MG63 (cell line): ENCODE measurements at regions not wholly inside any gene's neighbourhood (a gene's known extent, or its start where the extent isn't known, plus 50 kb on each side); places are given as distances from the start of the nearest gene placed in this dataset.
"Not testable (repeated sequence)": the region's sequence is repeated elsewhere in the genome, so short reads cannot be mapped to it uniquely, and the experiment has no call there.

Experiments
- DNase-seq: peaks from one replicate; pipeline ENCODE4 v3.0.0-alpha.2; 2020
- H3K27me3 ChIP-seq: fragments of 250-450 bp; sonication (Bioruptor Pico); 2 replicates; pipeline ENCODE4 v1.5.1; 2020; ENCODE audit warnings: mild to moderate bottlenecking, moderate library complexity
- H3K36me3 ChIP-seq: fragments of 250-450 bp; sonication (Bioruptor Pico); 2 replicates; pipeline ENCODE4 v1.5.1; 2020; ENCODE audit warnings: mild to moderate bottlenecking, moderate library complexity
- H3K4me3 ChIP-seq: fragments of 250-450 bp; sonication (Bioruptor Pico); 2 replicates; pipeline ENCODE4 v1.5.1; 2020; ENCODE audit warnings: mild to moderate bottlenecking, moderate library complexity
- H3K9me3 ChIP-seq: fragments of 250-450 bp; sonication (Bioruptor Pico); 2 replicates; pipeline ENCODE4 v1.5.1; 2020; ENCODE audit warnings: mild to moderate bottlenecking, moderate library complexity

- not testable (repeated sequence) for H3K27me3 ChIP-seq, H3K9me3 ChIP-seq, H3K36me3 ChIP-seq, H3K4me3 ChIP-seq, DNase-seq
These were observed 1203.6 kb downstream of the DSC3 start for GRCh38 chr18:29838961-29839360.

- Histone ChIP-seq H3K9me3 (no peaks in the 10 kb centered on the region), H3K27me3 (no peaks in the 10 kb centered on the region), H3K4me3 (no peak overlapping the region), H3K36me3 (no peaks in the 10 kb centered on the region)
- no peak for DNase-seq
These were observed 1204.0 kb downstream of the DSC3 start for GRCh38 chr18:29838556-29838955.

GRCh38 chr18:29823671-29824070 lies 1218.9 kb downstream of the DSC3 start:
- H3K36me3 ChIP-seq: no peaks in the 10 kb centered on the region
- no peaks in the 10 kb centered on the region for H3K9me3 ChIP-seq
- H3K27me3 ChIP-seq: no peaks in the 10 kb centered on the region
- H3K4me3 ChIP-seq: no peak overlapping the region
- DNase-seq: no peak

GRCh38 chr18:29821544-29821943 lies 1221.0 kb downstream of the DSC3 start:
- Histone ChIP-seq H3K4me3 (no peak overlapping the region), H3K9me3 (no peaks in the 10 kb centered on the region), H3K27me3 (no peaks in the 10 kb centered on the region), H3K36me3 (no peaks in the 10 kb centered on the region)
- no peak for DNase-seq

GRCh38 chr18:29811519-29811918 lies 1231.0 kb downstream of the DSC3 start:
- Histone ChIP-seq H3K36me3 (no peaks in the 10 kb centered on the region), H3K9me3 (no peaks in the 10 kb centered on the region), H3K27me3 (no peaks in the 10 kb centered on the region), H3K4me3 (no peak overlapping the region)
- no peak for DNase-seq

GRCh38 chr18:29780816-29781215 lies 1261.7 kb downstream of the DSC3 start:
- DNase-seq: no peak
- no peak overlapping the region for H3K4me3 ChIP-seq
- H3K9me3 ChIP-seq: no peaks in the 10 kb centered on the region
- no peaks in the 10 kb centered on the region for H3K27me3 ChIP-seq
- no peaks in the 10 kb centered on the region for H3K36me3 ChIP-seq

GRCh38 chr18:29779096-29779495 lies 1263.4 kb downstream of the DSC3 start:
- H3K27me3 ChIP-seq: no peaks in the 10 kb centered on the region
- no peaks in the 10 kb centered on the region for H3K36me3 ChIP-seq
- DNase-seq: no peak
- no peaks in the 10 kb centered on the region for H3K9me3 ChIP-seq
- no peak overlapping the region for H3K4me3 ChIP-seq

- Histone ChIP-seq H3K4me3 (no peak overlapping the region), H3K36me3 (no peaks in the 10 kb centered on the region), H3K9me3 (no peaks in the 10 kb centered on the region), H3K27me3 (no peaks in the 10 kb centered on the region)
- DNase-seq: no peak
These were observed 1289.2 kb downstream of the DSC3 start for GRCh38 chr18:29753379-29753778.

GRCh38 chr18:29749704-29750103 lies 1292.8 kb downstream of the DSC3 start:
- H3K36me3 ChIP-seq: no peaks in the 10 kb centered on the region
- DNase-seq: no peak
- H3K9me3 ChIP-seq: no peaks in the 10 kb centered on the region

GRCh38 chr18:29741461-29741860 lies 1301.1 kb downstream of the DSC3 start:
- no peak for DNase-seq
- no peaks in the 10 kb centered on the region for H3K27me3 ChIP-seq
- no peaks in the 10 kb centered on the region for H3K9me3 ChIP-seq
- no peak overlapping the region for H3K4me3 ChIP-seq
- no peaks in the 10 kb centered on the region for H3K36me3 ChIP-seq

More at GRCh38 chr18:29749704-29750103, 1292.8 kb downstream of the DSC3 start:
- Histone ChIP-seq H3K27me3 (no peaks in the 10 kb centered on the region), H3K4me3 (no peak overlapping the region)

- Histone ChIP-seq H3K27me3 (no peaks in the 10 kb centered on the region), H3K36me3 (no peaks in the 10 kb centered on the region), H3K9me3 (no peaks in the 10 kb centered on the region), H3K4me3 (no peak overlapping the region)
- no peak for DNase-seq
These were observed 1304.9 kb downstream of the DSC3 start for GRCh38 chr18:29737620-29738019.

GRCh38 chr18:29737190-29737589 lies 1305.4 kb downstream of the DSC3 start:
- no peak overlapping the region for H3K4me3 ChIP-seq
- no peaks in the 10 kb centered on the region for H3K9me3 ChIP-seq
- DNase-seq: no peak
- no peaks in the 10 kb centered on the region for H3K36me3 ChIP-seq
- H3K27me3 ChIP-seq: no peaks in the 10 kb centered on the region

- no peak overlapping the region for H3K4me3 ChIP-seq
- H3K9me3 ChIP-seq: no peaks in the 10 kb centered on the region; the same call in 1 of the 2 replicates
- no peaks in the 10 kb centered on the region for H3K36me3 ChIP-seq
- no peaks in the 10 kb centered on the region for H3K27me3 ChIP-seq
- no peak for DNase-seq
These were observed 1312.5 kb downstream of the DSC3 start for GRCh38 chr18:29730073-29730472.

- Histone ChIP-seq H3K4me3 (no peak overlapping the region), H3K9me3 (no peaks in the 10 kb centered on the region; the same call in 1 of the 2 replicates), H3K36me3 (no peaks in the 10 kb centered on the region), H3K27me3 (no peaks in the 10 kb centered on the region)
- DNase-seq: no peak
These were observed 1315.9 kb downstream of the DSC3 start for GRCh38 chr18:29726646-29727045.

GRCh38 chr18:29723486-29723885 lies 1319.1 kb downstream of the DSC3 start:
- not testable (repeated sequence) for H3K9me3 ChIP-seq, H3K27me3 ChIP-seq, H3K36me3 ChIP-seq, DNase-seq, H3K4me3 ChIP-seq

- H3K36me3 ChIP-seq, H3K27me3 ChIP-seq, H3K4me3 ChIP-seq, H3K9me3 ChIP-seq, DNase-seq: not testable (repeated sequence)
These were observed 1326.6 kb downstream of the DSC3 start for GRCh38 chr18:29715960-29716359.

- no peak for DNase-seq
- no peaks in the 10 kb centered on the region for H3K27me3 ChIP-seq
These were observed 1329.8 kb downstream of the DSC3 start for GRCh38 chr18:29712785-29713184.

GRCh38 chr18:29711932-29712331 lies 1330.6 kb downstream of the DSC3 start:
- Histone ChIP-seq H3K9me3 (no peaks in the 10 kb centered on the region), H3K4me3 (no peak overlapping the region), H3K27me3 (no peaks in the 10 kb centered on the region), H3K36me3 (no peaks in the 10 kb centered on the region)
- no peak for DNase-seq

More at GRCh38 chr18:29712785-29713184, 1329.8 kb downstream of the DSC3 start:
- H3K36me3 ChIP-seq: no peaks in the 10 kb centered on the region
- no peaks in the 10 kb centered on the region for H3K9me3 ChIP-seq
- H3K4me3 ChIP-seq: no peak overlapping the region

GRCh38 chr18:29693334-29693733 lies 1349.2 kb downstream of the DSC3 start:
- Histone ChIP-seq H3K36me3 (no peaks in the 10 kb centered on the region), H3K4me3 (no peak overlapping the region), H3K27me3 (no peaks in the 10 kb centered on the region), H3K9me3 (no peaks in the 10 kb centered on the region; the same call in 1 of the 2 replicates)
- DNase-seq: no peak
